Panc1 (cell line): ENCODE measurements at regions not wholly inside any gene's neighbourhood (a gene's known extent, or its start where the extent isn't known, plus 50 kb on each side); places are given as distances from the start of the nearest gene placed in this dataset.

Experiments
- CTCF ChIP-seq: fragments of 450-650 bp; IDR thresholded peaks from 2 replicates; pipeline ENCODE4 v1.5.1; 2017; ENCODE audit warnings: mild to moderate bottlenecking
- TCF7L2 ChIP-seq: IDR thresholded peaks from 2 replicates; pipeline ENCODE4 v1.6.1; 2011; ENCODE audit warnings: mild to moderate bottlenecking, low read depth, low read length, inconsistent platforms
- TF ChIP-seq, protein P1 (sequence below), 2 experiments: IDR thresholded peaks; 2 replicates each; pipeline ENCODE4 v1.6.1; 2011 to 2012; ENCODE audit warnings: low read depth in 2 of 2, control low read depth in 1 of 2, low read length in 1 of 2, mild to moderate bottlenecking in 1 of 2, moderate library complexity in 1 of 2; ENCODE audit not compliant: insufficient read depth in 1 of 2

- TF ChIP-seq CTCF (no peak), TCF7L2 (no peak)
- TF ChIP-seq, protein P1, sequence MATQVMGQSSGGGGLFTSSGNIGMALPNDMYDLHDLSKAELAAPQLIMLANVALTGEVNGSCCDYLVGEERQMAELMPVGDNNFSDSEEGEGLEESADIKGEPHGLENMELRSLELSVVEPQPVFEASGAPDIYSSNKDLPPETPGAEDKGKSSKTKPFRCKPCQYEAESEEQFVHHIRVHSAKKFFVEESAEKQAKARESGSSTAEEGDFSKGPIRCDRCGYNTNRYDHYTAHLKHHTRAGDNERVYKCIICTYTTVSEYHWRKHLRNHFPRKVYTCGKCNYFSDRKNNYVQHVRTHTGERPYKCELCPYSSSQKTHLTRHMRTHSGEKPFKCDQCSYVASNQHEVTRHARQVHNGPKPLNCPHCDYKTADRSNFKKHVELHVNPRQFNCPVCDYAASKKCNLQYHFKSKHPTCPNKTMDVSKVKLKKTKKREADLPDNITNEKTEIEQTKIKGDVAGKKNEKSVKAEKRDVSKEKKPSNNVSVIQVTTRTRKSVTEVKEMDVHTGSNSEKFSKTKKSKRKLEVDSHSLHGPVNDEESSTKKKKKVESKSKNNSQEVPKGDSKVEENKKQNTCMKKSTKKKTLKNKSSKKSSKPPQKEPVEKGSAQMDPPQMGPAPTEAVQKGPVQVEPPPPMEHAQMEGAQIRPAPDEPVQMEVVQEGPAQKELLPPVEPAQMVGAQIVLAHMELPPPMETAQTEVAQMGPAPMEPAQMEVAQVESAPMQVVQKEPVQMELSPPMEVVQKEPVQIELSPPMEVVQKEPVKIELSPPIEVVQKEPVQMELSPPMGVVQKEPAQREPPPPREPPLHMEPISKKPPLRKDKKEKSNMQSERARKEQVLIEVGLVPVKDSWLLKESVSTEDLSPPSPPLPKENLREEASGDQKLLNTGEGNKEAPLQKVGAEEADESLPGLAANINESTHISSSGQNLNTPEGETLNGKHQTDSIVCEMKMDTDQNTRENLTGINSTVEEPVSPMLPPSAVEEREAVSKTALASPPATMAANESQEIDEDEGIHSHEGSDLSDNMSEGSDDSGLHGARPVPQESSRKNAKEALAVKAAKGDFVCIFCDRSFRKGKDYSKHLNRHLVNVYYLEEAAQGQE (IDR thresholded peaks at IDR 0.05; ENCODE audit: insufficient read depth in 1 of 2, low read depth in 2 of 2, low read length in 1 of 2): no peak
Measured at GRCh38 chr20:22374066-22374465, 210.3 kb downstream of the FOXA2 start.
